ENCODE measurements at regions not wholly inside any gene's neighbourhood (a gene's known extent, or its start where the extent isn't known, plus 50 kb on each side); places are given as distances from the start of the nearest gene placed in this dataset.

GRCh38 chr16:18069683-18070082, 266.9 kb downstream of the NPIPA8 start:
- no peak for DNase-seq (ENCODE audit: low spot score)
- intact Hi-C loops (cut with DNase I), result no loop called here

- DNase-seq (ENCODE audit: low spot score), result no peak
- intact Hi-C loops (cut with DNase I), result no loop called here
Observed at GRCh38 chr16:18068477-18068876, 268.1 kb downstream of the NPIPA8 start.

- no peak for DNase-seq (ENCODE audit: low spot score)
- intact Hi-C loops (cut with DNase I), result no loop called here
Observed at GRCh38 chr16:18062713-18063112, 273.8 kb downstream of the NPIPA8 start.

- intact Hi-C loops (cut with DNase I), result loop anchor here in 1 of 2 donors (2.0 kb wide), 1 partner anchor 70 kb away; no protein-coding TSS in a partner anchor
- DNase-seq (ENCODE audit: low spot score), result no peak
Observed at GRCh38 chr16:18060351-18060750, 276.2 kb downstream of the NPIPA8 start.

GRCh38 chr16:18059577-18059976, 277.0 kb downstream of the NPIPA8 start:
- intact Hi-C loops (cut with DNase I), result no loop called here
- DNase-seq (ENCODE audit: low spot score), result no peak

GRCh38 chr16:18059089-18059488, 277.4 kb downstream of the NPIPA8 start:
- intact Hi-C loops (cut with DNase I), result no loop called here
- no peak for DNase-seq (ENCODE audit: low spot score)

- intact Hi-C loops (cut with DNase I), result no loop called here
- no peak for DNase-seq (ENCODE audit: low spot score)
Observed at GRCh38 chr16:18055411-18055916, 281.1 kb downstream of the NPIPA8 start.

- no peak for DNase-seq (ENCODE audit: low spot score)
- intact Hi-C loops (cut with DNase I), result no loop called here
Observed at GRCh38 chr16:18050777-18051176, 285.8 kb downstream of the NPIPA8 start.

- DNase-seq (ENCODE audit: low spot score), result no peak
- intact Hi-C loops (cut with DNase I), result no loop called here
Observed at GRCh38 chr16:18050234-18050633, 286.3 kb downstream of the NPIPA8 start.

GRCh38 chr16:18049547-18050133, 286.9 kb downstream of the NPIPA8 start:
- no peak for DNase-seq (ENCODE audit: low spot score)
- intact Hi-C loops (cut with DNase I), result no loop called here

- no peak for DNase-seq (ENCODE audit: low spot score)
- intact Hi-C loops (cut with DNase I), result no loop called here
Observed at GRCh38 chr16:18048853-18049546, 287.5 kb downstream of the NPIPA8 start.

GRCh38 chr16:18047761-18048160, 288.8 kb downstream of the NPIPA8 start:
- no peak for DNase-seq (ENCODE audit: low spot score)
- intact Hi-C loops (cut with DNase I), result no loop called here

- intact Hi-C loops (cut with DNase I), result no loop called here
Observed at GRCh38 chr16:18045356-18045755, 291.2 kb downstream of the NPIPA8 start.

GRCh38 chr16:18041864-18042834, 294.4 kb downstream of the NPIPA8 start:
- intact Hi-C loops (cut with DNase I), result no loop called here
- no peak for DNase-seq (ENCODE audit: low spot score)

More at GRCh38 chr16:18045356-18045755, 291.2 kb downstream of the NPIPA8 start:
- DNase-seq (ENCODE audit: low spot score), result no peak

- intact Hi-C loops (cut with DNase I), result no loop called here
- DNase-seq (ENCODE audit: low spot score), result no peak
Observed at GRCh38 chr16:18039931-18040330, 296.6 kb downstream of the NPIPA8 start.

GRCh38 chr16:18037051-18037450, 299.5 kb downstream of the NPIPA8 start:
- no peak for DNase-seq (ENCODE audit: low spot score)
- intact Hi-C loops (cut with DNase I), result no loop called here

GRCh38 chr16:18024611-18025010, 311.9 kb downstream of the NPIPA8 start:
- intact Hi-C loops (cut with DNase I), result no loop called here
- DNase-seq (ENCODE audit: low spot score), result no peak

GRCh38 chr16:18018376-18018775, 318.2 kb downstream of the NPIPA8 start:
- intact Hi-C loops (cut with DNase I), result no loop called here
- DNase-seq (ENCODE audit: low spot score), result no peak

GRCh38 chr16:18013863-18014262, 322.7 kb downstream of the NPIPA8 start:
- DNase-seq (ENCODE audit: low spot score), result no peak
- intact Hi-C loops (cut with DNase I), result no loop called here

GRCh38 chr16:18008356-18008755, 328.2 kb downstream of the NPIPA8 start:
- intact Hi-C loops (cut with DNase I), result no loop called here
- no peak for DNase-seq (ENCODE audit: low spot score)

Data from posterior vena cava (tissue), 2 donors.